ENCODE measurements at regions not wholly inside any gene's neighbourhood (a gene's known extent, or its start where the extent isn't known, plus 50 kb on each side); places are given as distances from the start of the nearest gene placed in this dataset.

- no peak overlapping the region for H3K56ac ChIP-seq (ENCODE audit: insufficient read length, low read depth, low read length)
- no peak for TF ChIP-seq CTCF (conservative IDR thresholded peaks at IDR 0.05)
- no peak overlapping the region for H2BK12ac ChIP-seq (ENCODE audit: insufficient read length, low read depth, low read length)
- H3K4ac ChIP-seq (ENCODE audit: low read depth, low read length) = no peak overlapping the region
- H2BK15ac ChIP-seq (ENCODE audit: low read depth, low read length) = no peak overlapping the region
- no peak overlapping the region for H2AK5ac ChIP-seq (ENCODE audit: insufficient read length, low read length)
- Mint-ChIP-seq H3K4me3 (no peak overlapping the region), H3K4me1 (no peaks in the 10 kb centered on the region), H3K36me3 (ENCODE audit: insufficient read depth in 1 of 3, low read depth in 3 of 3) (no peaks in the 10 kb centered on the region), H3K9me3 (no peaks in the 10 kb centered on the region), H3K27me3 (ENCODE audit: low read depth) (peaks cover 14% of the 10 kb centered on the region), H3K27ac (no peak overlapping the region)
- no peaks in the 10 kb centered on the region for H3K4me1 ChIP-seq (ENCODE audit: insufficient read depth, low read length)
- H3K9ac ChIP-seq (ENCODE audit: extremely low read depth, insufficient read length, low read length) = no peak overlapping the region
- H3K23me2 ChIP-seq (ENCODE audit: insufficient read length, low read depth, low read length, poor library complexity, severe bottlenecking) = no peaks in the 10 kb centered on the region
- H2BK20ac ChIP-seq (ENCODE audit: low read depth, low read length, poor library complexity, severe bottlenecking) = no peak overlapping the region
- no peak overlapping the region for H3K4me2 ChIP-seq (ENCODE audit: insufficient read depth, insufficient read length, low read length)
- H2AFZ ChIP-seq (ENCODE audit: low read length) = no peak overlapping the region
- no peaks in the 10 kb centered on the region for H3K9me3 ChIP-seq (ENCODE audit: control insufficient read depth, low read depth, low read length)
- H2BK5ac ChIP-seq (ENCODE audit: insufficient read length, low read length) = no peak overlapping the region
- no peak overlapping the region for H4K5ac ChIP-seq (ENCODE audit: insufficient read length, low read depth, low read length)
- H3K18ac ChIP-seq (ENCODE audit: insufficient read length, low read depth, low read length) = no peak overlapping the region
- no peak overlapping the region for H3K14ac ChIP-seq (ENCODE audit: insufficient read depth, low read length)
- H3K23ac ChIP-seq (ENCODE audit: insufficient read length, low read depth, low read length) = no peak overlapping the region
- no peak overlapping the region for H3K27ac ChIP-seq (ENCODE audit: insufficient read length, low read depth, low read length)
- no peaks in the 10 kb centered on the region for H3K79me1 ChIP-seq (ENCODE audit: insufficient read depth, low read depth, low read length, poor library complexity, severe bottlenecking)
- H3K79me2 ChIP-seq (ENCODE audit: insufficient read depth, low read length) = no peaks in the 10 kb centered on the region
- H4K91ac ChIP-seq (ENCODE audit: insufficient read length, low read depth, low read length) = no peak overlapping the region
- no peak overlapping the region for H4K8ac ChIP-seq (replicated peaks; ENCODE audit: insufficient read length, low read depth, low read length)
- DNase-seq = no peak
- no CpG with 5 or more reads among the region's 9 CpGs for WGBS (ENCODE audit: extremely low coverage, insufficient read length, low lambda C conversion rate)
- H3K27me3 ChIP-seq (ENCODE audit: insufficient read depth, low read length) = no peaks in the 10 kb centered on the region
- no peaks in the 10 kb centered on the region for H4K20me1 ChIP-seq (ENCODE audit: control insufficient read depth, insufficient read depth, insufficient read length)
- H2BK120ac ChIP-seq (ENCODE audit: low read depth, low read length, poor library complexity, severe bottlenecking) = no peak overlapping the region
- H3T11ph ChIP-seq (ENCODE audit: low read length) = no peak overlapping the region
Measured at GRCh38 chr1:37108596-37109188, 74.4 kb upstream of the GRIK3 start.

Data from H9 (cell line).